ENCODE measurements at regions not wholly inside any gene's neighbourhood (a gene's known extent, or its start where the extent isn't known, plus 50 kb on each side); places are given as distances from the start of the nearest gene placed in this dataset.
"Not testable (repeated sequence)": the region's sequence is repeated elsewhere in the genome, so short reads cannot be mapped to it uniquely, and the experiment has no call there.

- Histone ChIP-seq H3K27me3 (replicated peaks) (no peaks in the 10 kb centered on the region), H3K4me3 (no peak overlapping the region), H3K9me3 (replicated peaks) (no peaks in the 10 kb centered on the region), H3K4me1 (replicated peaks) (no peaks in the 10 kb centered on the region), H3K27ac (no peak overlapping the region), H3K36me3 (no peaks in the 10 kb centered on the region)
- no peak for DNase-seq (ENCODE audit: low read depth in 1 of 2, low spot score in 2 of 2)
Observed at GRCh38 chr14:28820677-28821076, 54.1 kb downstream of the FOXG1 start.

- Histone ChIP-seq H3K27me3 (replicated peaks) (no peaks in the 10 kb centered on the region), H3K27ac (no peak overlapping the region), H3K4me3 (no peak overlapping the region), H3K4me1 (replicated peaks) (no peaks in the 10 kb centered on the region), H3K9me3 (replicated peaks) (no peaks in the 10 kb centered on the region), H3K36me3 (no peaks in the 10 kb centered on the region)
- no peak for DNase-seq (ENCODE audit: low read depth in 1 of 2, low spot score in 2 of 2)
Observed at GRCh38 chr14:28821993-28822392, 55.4 kb downstream of the FOXG1 start.

- no peaks in the 10 kb centered on the region for H3K36me3 ChIP-seq
- H3K4me1 ChIP-seq (replicated peaks): no peaks in the 10 kb centered on the region
- H3K27ac ChIP-seq: no peak overlapping the region
- no peak for DNase-seq (ENCODE audit: low read depth in 1 of 2, low spot score in 2 of 2)
- no peak overlapping the region for H3K4me3 ChIP-seq
- H3K27me3 ChIP-seq (replicated peaks): no peaks in the 10 kb centered on the region
- H3K9me3 ChIP-seq (replicated peaks): no peaks in the 10 kb centered on the region
Observed at GRCh38 chr14:28823245-28823644, 56.7 kb downstream of the FOXG1 start.

- H3K4me1 ChIP-seq (replicated peaks): no peaks in the 10 kb centered on the region
- DNase-seq (ENCODE audit: low read depth in 1 of 2, low spot score in 2 of 2): no peak
- H3K4me3 ChIP-seq: no peak overlapping the region
- H3K27ac ChIP-seq: no peak overlapping the region
- no peaks in the 10 kb centered on the region for H3K36me3 ChIP-seq
- no peaks in the 10 kb centered on the region for H3K27me3 ChIP-seq (replicated peaks)
- no peaks in the 10 kb centered on the region for H3K9me3 ChIP-seq (replicated peaks)
Observed at GRCh38 chr14:28830115-28830534, 63.5 kb downstream of the FOXG1 start.

- no peaks in the 10 kb centered on the region for H3K9me3 ChIP-seq (replicated peaks)
- DNase-seq (ENCODE audit: low read depth in 1 of 2, low spot score in 2 of 2): no peak
- H3K4me3 ChIP-seq: no peak overlapping the region
Observed at GRCh38 chr14:28831126-28831525, 64.5 kb downstream of the FOXG1 start.

GRCh38 chr14:28842569-28842968, 76.0 kb downstream of the FOXG1 start:
- not testable (repeated sequence) for H3K9me3 ChIP-seq (replicated peaks); H3K36me3 ChIP-seq; H3K4me3 ChIP-seq; H3K27me3 ChIP-seq (replicated peaks); H3K27ac ChIP-seq; DNase-seq (ENCODE audit: low read depth in 1 of 2, low spot score in 2 of 2); H3K4me1 ChIP-seq (replicated peaks)

More at GRCh38 chr14:28831126-28831525, 64.5 kb downstream of the FOXG1 start:
- H3K4me1 ChIP-seq (replicated peaks): no peaks in the 10 kb centered on the region
- H3K27me3 ChIP-seq (replicated peaks): no peaks in the 10 kb centered on the region
- H3K36me3 ChIP-seq: no peaks in the 10 kb centered on the region
- H3K27ac ChIP-seq: no peak overlapping the region

- Histone ChIP-seq H3K4me1 (replicated peaks) (no peaks in the 10 kb centered on the region), H3K36me3 (no peaks in the 10 kb centered on the region), H3K27ac (no peak overlapping the region), H3K9me3 (replicated peaks) (no peaks in the 10 kb centered on the region), H3K4me3 (no peak overlapping the region), H3K27me3 (replicated peaks) (0 out of 2 replicates have a peak, but pooled peaks cover 3% of the 10 kb centered on the region)
- no peak for DNase-seq (ENCODE audit: low read depth in 1 of 2, low spot score in 2 of 2)
Observed at GRCh38 chr14:28867571-28867970, 101.0 kb downstream of the FOXG1 start.

- H3K4me3 ChIP-seq: no peak overlapping the region
Observed at GRCh38 chr14:28870033-28870564, 103.5 kb downstream of the FOXG1 start.

GRCh38 chr14:28875934-28876571, 109.5 kb downstream of the FOXG1 start:
- no peak for DNase-seq (ENCODE audit: low read depth in 1 of 2, low spot score in 2 of 2)
- no peaks in the 10 kb centered on the region for H3K9me3 ChIP-seq (replicated peaks)
- no peaks in the 10 kb centered on the region for H3K4me1 ChIP-seq (replicated peaks)
- 0 out of 2 replicates have a peak, but pooled peaks cover 4% of the 10 kb centered on the region for H3K27me3 ChIP-seq (replicated peaks)
- no peaks in the 10 kb centered on the region for H3K36me3 ChIP-seq
- H3K4me3 ChIP-seq: no peak overlapping the region
- H3K27ac ChIP-seq: no peak overlapping the region

More at GRCh38 chr14:28870033-28870564, 103.5 kb downstream of the FOXG1 start:
- Histone ChIP-seq H3K9me3 (replicated peaks) (no peaks in the 10 kb centered on the region), H3K36me3 (no peaks in the 10 kb centered on the region), H3K27ac (no peak overlapping the region), H3K27me3 (replicated peaks) (0 out of 2 replicates have a peak, but pooled peaks cover 6% of the 10 kb centered on the region), H3K4me1 (replicated peaks) (no peaks in the 10 kb centered on the region)
- DNase-seq (ENCODE audit: low read depth in 1 of 2, low spot score in 2 of 2): no peak

GRCh38 chr14:28876572-28876945, 110.0 kb downstream of the FOXG1 start:
- Histone ChIP-seq H3K4me1 (replicated peaks) (no peaks in the 10 kb centered on the region), H3K9me3 (replicated peaks) (no peaks in the 10 kb centered on the region), H3K36me3 (no peaks in the 10 kb centered on the region), H3K27ac (no peak overlapping the region), H3K27me3 (replicated peaks) (0 out of 2 replicates have a peak, but pooled peaks cover 4% of the 10 kb centered on the region), H3K4me3 (no peak overlapping the region)
- DNase-seq (ENCODE audit: low read depth in 1 of 2, low spot score in 2 of 2): no peak

- DNase-seq (ENCODE audit: low read depth in 1 of 2, low spot score in 2 of 2): no peak
- H3K9me3 ChIP-seq (replicated peaks): no peaks in the 10 kb centered on the region
- no peak overlapping the region for H3K4me3 ChIP-seq
- no peaks in the 10 kb centered on the region for H3K36me3 ChIP-seq
- H3K27me3 ChIP-seq (replicated peaks): 0 out of 2 replicates have a peak, but pooled peaks cover 4% of the 10 kb centered on the region
- no peaks in the 10 kb centered on the region for H3K4me1 ChIP-seq (replicated peaks)
- no peak overlapping the region for H3K27ac ChIP-seq
Observed at GRCh38 chr14:28877923-28878322, 111.3 kb downstream of the FOXG1 start.

GRCh38 chr14:28879573-28879996, 113.0 kb downstream of the FOXG1 start:
- H3K4me3 ChIP-seq: no peak overlapping the region
- H3K27me3 ChIP-seq (replicated peaks): 0 out of 2 replicates have a peak, but pooled peaks cover 3% of the 10 kb centered on the region
- H3K9me3 ChIP-seq (replicated peaks): no peaks in the 10 kb centered on the region
- no peak overlapping the region for H3K27ac ChIP-seq
- H3K4me1 ChIP-seq (replicated peaks): no peaks in the 10 kb centered on the region
- H3K36me3 ChIP-seq: no peaks in the 10 kb centered on the region
- no peak for DNase-seq (ENCODE audit: low read depth in 1 of 2, low spot score in 2 of 2)

- no peak for DNase-seq (ENCODE audit: low read depth in 1 of 2, low spot score in 2 of 2)
- H3K36me3 ChIP-seq: no peaks in the 10 kb centered on the region
- H3K27ac ChIP-seq: no peak overlapping the region
- H3K4me1 ChIP-seq (replicated peaks): no peaks in the 10 kb centered on the region
- no peaks in the 10 kb centered on the region for H3K27me3 ChIP-seq (replicated peaks)
- no peak overlapping the region for H3K4me3 ChIP-seq
- H3K9me3 ChIP-seq (replicated peaks): no peaks in the 10 kb centered on the region
Observed at GRCh38 chr14:28886940-28887339, 120.4 kb downstream of the FOXG1 start.

- H3K4me3 ChIP-seq: no peak overlapping the region
- H3K27ac ChIP-seq: no peak overlapping the region
- no peaks in the 10 kb centered on the region for H3K36me3 ChIP-seq
- no peaks in the 10 kb centered on the region for H3K27me3 ChIP-seq (replicated peaks)
- no peak for DNase-seq (ENCODE audit: low read depth in 1 of 2, low spot score in 2 of 2)
- no peaks in the 10 kb centered on the region for H3K4me1 ChIP-seq (replicated peaks)
- no peaks in the 10 kb centered on the region for H3K9me3 ChIP-seq (replicated peaks)
Observed at GRCh38 chr14:28895389-28895788, 128.8 kb downstream of the FOXG1 start.
